ENCODE measurements at regions not wholly inside any gene's neighbourhood (a gene's known extent, or its start where the extent isn't known, plus 50 kb on each side); places are given as distances from the start of the nearest gene placed in this dataset.

DNA sequence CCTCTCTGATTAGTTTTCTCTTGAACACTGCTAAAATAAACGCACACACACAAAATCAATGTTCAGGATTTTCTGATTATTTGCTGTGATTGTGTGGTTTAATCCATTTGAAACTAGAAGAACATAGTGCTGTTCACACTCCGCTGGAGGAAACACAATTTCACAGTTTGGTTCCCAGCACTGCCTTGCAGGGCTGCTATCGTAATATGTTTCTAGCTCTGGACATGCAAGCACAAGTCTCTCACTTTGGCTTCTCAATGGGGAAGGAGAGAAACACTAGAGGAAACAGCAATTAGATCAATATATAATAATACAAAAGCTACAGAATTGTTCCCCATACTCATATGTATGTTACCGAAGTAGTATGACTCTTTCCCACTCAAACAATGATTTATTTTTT, 299.5 kb downstream of the NSUN3 start:
- TF ChIP-seq, protein P1, sequence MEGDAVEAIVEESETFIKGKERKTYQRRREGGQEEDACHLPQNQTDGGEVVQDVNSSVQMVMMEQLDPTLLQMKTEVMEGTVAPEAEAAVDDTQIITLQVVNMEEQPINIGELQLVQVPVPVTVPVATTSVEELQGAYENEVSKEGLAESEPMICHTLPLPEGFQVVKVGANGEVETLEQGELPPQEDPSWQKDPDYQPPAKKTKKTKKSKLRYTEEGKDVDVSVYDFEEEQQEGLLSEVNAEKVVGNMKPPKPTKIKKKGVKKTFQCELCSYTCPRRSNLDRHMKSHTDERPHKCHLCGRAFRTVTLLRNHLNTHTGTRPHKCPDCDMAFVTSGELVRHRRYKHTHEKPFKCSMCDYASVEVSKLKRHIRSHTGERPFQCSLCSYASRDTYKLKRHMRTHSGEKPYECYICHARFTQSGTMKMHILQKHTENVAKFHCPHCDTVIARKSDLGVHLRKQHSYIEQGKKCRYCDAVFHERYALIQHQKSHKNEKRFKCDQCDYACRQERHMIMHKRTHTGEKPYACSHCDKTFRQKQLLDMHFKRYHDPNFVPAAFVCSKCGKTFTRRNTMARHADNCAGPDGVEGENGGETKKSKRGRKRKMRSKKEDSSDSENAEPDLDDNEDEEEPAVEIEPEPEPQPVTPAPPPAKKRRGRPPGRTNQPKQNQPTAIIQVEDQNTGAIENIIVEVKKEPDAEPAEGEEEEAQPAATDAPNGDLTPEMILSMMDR (IDR thresholded peaks at IDR 0.05; ENCODE audit: low read depth, low read length), result no peak
- TF ChIP-seq POLR2A (IDR thresholded peaks at IDR 0.05; ENCODE audit: extremely low read depth, insufficient read length) (no peak), MYC (IDR thresholded peaks at IDR 0.05; ENCODE audit: low read depth, low read length) (no peak)
